ENCODE measurements at regions not wholly inside any gene's neighbourhood (a gene's known extent, or its start where the extent isn't known, plus 50 kb on each side); places are given as distances from the start of the nearest gene placed in this dataset.

- TF ChIP-seq CTCF (IDR thresholded peaks at IDR 0.05) (no peak), POLR2A (IDR thresholded peaks at IDR 0.05) (no peak)
Measured at GRCh38 chr1:25110036-25110435, 122.3 kb downstream of the SYF2 start.
